NCI-H510A (cell line): ENCODE measurements at regions not wholly inside any gene's neighbourhood (a gene's known extent, or its start where the extent isn't known, plus 50 kb on each side); places are given as distances from the start of the nearest gene placed in this dataset.

Experiments used
- DNase-seq: peaks from one replicate; lab custom pipeline; 2025; lab: John Stamatoyannopoulos, UW

GRCh38 chr5:129821477-129822131 is 73.7 kb downstream of the MINAR2 start:
- no peak for DNase-seq

GRCh38 chr5:129830288-129830687 is 74.0 kb upstream of the CHSY3 start:
- DNase-seq = no peak

GRCh38 chr5:129836321-129836720 is 67.9 kb upstream of the CHSY3 start:
- DNase-seq = no peak

GRCh38 chr5:129844764-129845163 is 59.5 kb upstream of the CHSY3 start:
- no peak for DNase-seq

GRCh38 chr5:129852747-129853352 is 51.4 kb upstream of the CHSY3 start:
- peak; percentile 2 for DNase-seq

- DNase-seq = no peak
Observed at GRCh38 chr5:129853588-129853987, 50.7 kb upstream of the CHSY3 start.
